ENCODE measurements at regions not wholly inside any gene's neighbourhood (a gene's known extent, or its start where the extent isn't known, plus 50 kb on each side); places are given as distances from the start of the nearest gene placed in this dataset.
"Not testable (repeated sequence)": the region's sequence is repeated elsewhere in the genome, so short reads cannot be mapped to it uniquely, and the experiment has no call there.

GRCh38 chr7:79975986-79976710 lies 158.5 kb upstream of the GNAI1 start:
- H3K27ac ChIP-seq (ENCODE audit: low read depth, low read length); H3K4me1 ChIP-seq (ENCODE audit: insufficient read depth, low read length); H3K36me3 ChIP-seq (ENCODE audit: insufficient read depth, low read length); H3K27me3 Mint-ChIP-seq; DNase-seq; intact Hi-C loops (cut with micrococcal nuclease); H3K36me3 Mint-ChIP-seq; H3K27me3 ChIP-seq (ENCODE audit: insufficient read depth, low read length); H3K4me1 Mint-ChIP-seq; H3K9me3 ChIP-seq (ENCODE audit: control insufficient read depth in 1 of 2, low read length in 2 of 2); H3K27ac Mint-ChIP-seq; CTCF ChIA-PET (ENCODE audit: partially characterized antibody); POLR2A ChIA-PET (ENCODE audit: partially characterized antibody); H3K9me3 Mint-ChIP-seq; H3K4me3 ChIP-seq (ENCODE audit: low read length in 2 of 2): not testable (repeated sequence)
- peak overlapping the region in 4 of 8 donors; percentile 7 to 36 (median 23) for H3K4me3 Mint-ChIP-seq

DNA sequence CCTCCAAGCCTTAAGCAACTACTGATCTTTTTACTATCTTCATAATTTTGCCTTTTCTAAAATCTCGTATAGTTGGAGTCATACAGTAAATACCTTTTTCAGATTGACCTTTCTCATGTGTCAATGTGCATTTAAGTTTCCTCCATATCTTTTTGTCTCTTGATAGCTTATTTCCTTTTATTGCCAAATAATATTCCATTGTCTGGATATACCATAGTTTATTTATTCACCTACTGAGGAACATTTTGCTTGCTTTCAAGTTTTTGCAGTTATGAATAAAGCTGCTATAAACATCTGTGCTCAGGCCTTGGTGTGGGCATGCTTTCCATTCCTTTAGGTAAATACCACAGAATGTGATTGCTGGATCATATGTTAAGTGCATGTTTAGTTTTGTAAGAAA lies 161.2 kb upstream of the GNAI1 start:
- Mint-ChIP-seq H3K27me3 (no peaks in the 10 kb centered on the region), H3K27ac (no peak overlapping the region), H3K4me3 (no peak overlapping the region), H3K4me1 (no peaks in the 10 kb centered on the region), H3K36me3 (no peaks in the 10 kb centered on the region), H3K9me3 (peaks cover 0 to 14% (median 9%) of the 10 kb centered on the region in 8 donors)
- no peaks in the 10 kb centered on the region for H3K36me3 ChIP-seq (ENCODE audit: insufficient read depth, low read length)
- H3K9me3 ChIP-seq (ENCODE audit: control insufficient read depth in 1 of 2, low read length in 2 of 2) = no peaks in the 10 kb centered on the region
- H3K4me3 ChIP-seq (ENCODE audit: low read length in 2 of 2) = no peak overlapping the region
- CTCF ChIA-PET (ENCODE audit: partially characterized antibody) = no interaction called here
- POLR2A ChIA-PET (ENCODE audit: partially characterized antibody) = no interaction called here
- no peaks in the 10 kb centered on the region for H3K4me1 ChIP-seq (ENCODE audit: insufficient read depth, low read length)
- no peak for DNase-seq
- intact Hi-C loops (cut with micrococcal nuclease) = no loop called here
- no peaks in the 10 kb centered on the region for H3K27me3 ChIP-seq (ENCODE audit: insufficient read depth, low read length)
- H3K27ac ChIP-seq (ENCODE audit: low read depth, low read length) = no peak overlapping the region

DNA sequence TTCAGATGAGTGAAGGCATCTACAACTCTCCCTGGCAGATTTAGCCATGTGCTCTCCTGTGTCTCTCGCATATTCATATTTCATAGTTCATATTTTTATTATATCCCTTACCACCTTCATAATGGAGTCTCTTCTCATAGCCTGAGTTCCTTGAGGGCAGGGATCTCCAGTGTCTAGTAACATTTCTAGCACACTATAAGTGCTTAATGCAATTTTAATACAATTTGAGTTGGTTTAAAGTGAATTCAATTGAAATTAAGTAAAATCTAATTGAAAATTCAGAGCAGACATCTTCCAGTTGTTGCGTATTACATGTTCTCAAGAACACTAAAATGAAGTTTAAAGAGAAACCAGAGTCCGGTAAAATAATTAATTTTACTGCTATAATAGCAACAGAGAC lies 163.6 kb upstream of the GNAI1 start:
- Mint-ChIP-seq H3K27me3 (no peaks in the 10 kb centered on the region), H3K27ac (no peak overlapping the region), H3K9me3 (peaks cover 0 to 12% (median 5%) of the 10 kb centered on the region in 8 donors), H3K4me1 (no peaks in the 10 kb centered on the region), H3K36me3 (no peaks in the 10 kb centered on the region), H3K4me3 (no peak overlapping the region)
- Histone ChIP-seq H3K36me3 (ENCODE audit: insufficient read depth, low read length) (no peaks in the 10 kb centered on the region), H3K9me3 (ENCODE audit: control insufficient read depth in 1 of 2, low read length in 2 of 2) (no peaks in the 10 kb centered on the region), H3K4me3 (ENCODE audit: low read length in 2 of 2) (no peak overlapping the region), H3K27me3 (ENCODE audit: insufficient read depth, low read length) (no peaks in the 10 kb centered on the region), H3K4me1 (ENCODE audit: insufficient read depth, low read length) (no peaks in the 10 kb centered on the region), H3K27ac (ENCODE audit: low read depth, low read length) (no peak overlapping the region)
- POLR2A ChIA-PET (ENCODE audit: partially characterized antibody) = no interaction called here
- CTCF ChIA-PET (ENCODE audit: partially characterized antibody) = no interaction called here
- intact Hi-C loops (cut with micrococcal nuclease) = no loop called here
- DNase-seq = no peak

DNA sequence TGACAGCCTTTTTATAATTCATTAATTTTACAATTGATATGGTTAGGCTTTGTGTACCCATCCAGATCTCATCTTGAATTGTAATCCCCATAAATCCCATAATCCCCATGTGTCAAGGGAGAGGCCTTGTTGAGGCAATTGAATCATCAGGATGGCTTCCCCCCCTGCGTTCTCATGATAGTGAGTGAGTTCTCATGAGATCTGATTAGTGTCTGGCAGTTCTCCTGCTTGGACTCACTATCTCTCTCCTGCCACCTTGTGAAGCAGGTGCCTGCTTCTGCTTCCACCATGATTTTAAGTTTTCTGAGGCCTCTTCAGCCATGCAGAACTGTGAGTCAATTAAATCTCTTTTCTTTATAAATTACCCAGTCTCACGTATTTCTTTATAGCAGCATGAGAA lies 165.7 kb upstream of the GNAI1 start:
- intact Hi-C loops (cut with micrococcal nuclease) = no loop called here
- no peak overlapping the region for H3K27ac Mint-ChIP-seq
- Histone ChIP-seq H3K4me3 (ENCODE audit: low read length in 2 of 2) (no peak overlapping the region), H3K9me3 (ENCODE audit: control insufficient read depth in 1 of 2, low read length in 2 of 2) (no peaks in the 10 kb centered on the region), H3K36me3 (ENCODE audit: insufficient read depth, low read length) (no peaks in the 10 kb centered on the region), H3K4me1 (ENCODE audit: insufficient read depth, low read length) (no peaks in the 10 kb centered on the region), H3K27ac (ENCODE audit: low read depth, low read length) (no peak overlapping the region), H3K27me3 (ENCODE audit: insufficient read depth, low read length) (no peaks in the 10 kb centered on the region)
- no peaks in the 10 kb centered on the region for H3K27me3 Mint-ChIP-seq
- no peak for DNase-seq
- H3K4me3 Mint-ChIP-seq = no peak overlapping the region
- no peaks in the 10 kb centered on the region for H3K4me1 Mint-ChIP-seq
- ChIA-PET POLR2A (ENCODE audit: partially characterized antibody) (no interaction called here), CTCF (ENCODE audit: partially characterized antibody) (no interaction called here)
- no peaks in the 10 kb centered on the region for H3K36me3 Mint-ChIP-seq
- peaks cover 0 to 5% (median 3%) of the 10 kb centered on the region in 8 donors for H3K9me3 Mint-ChIP-seq

GRCh38 chr7:79968077-79968648 lies 166.5 kb upstream of the GNAI1 start:
- H3K4me1 Mint-ChIP-seq = no peaks in the 10 kb centered on the region
- no peak overlapping the region for H3K4me3 ChIP-seq (ENCODE audit: low read length in 2 of 2)
- H3K36me3 ChIP-seq (ENCODE audit: insufficient read depth, low read length) = no peaks in the 10 kb centered on the region
- intact Hi-C loops (cut with micrococcal nuclease) = no loop called here
- H3K27me3 ChIP-seq (ENCODE audit: insufficient read depth, low read length) = no peaks in the 10 kb centered on the region
- no peak overlapping the region for H3K27ac Mint-ChIP-seq
- H3K27ac ChIP-seq (ENCODE audit: low read depth, low read length) = no peak overlapping the region
- H3K36me3 Mint-ChIP-seq = no peaks in the 10 kb centered on the region
- H3K27me3 Mint-ChIP-seq = no peaks in the 10 kb centered on the region
- CTCF ChIA-PET (ENCODE audit: partially characterized antibody) = no interaction called here
- peaks cover 0 to 6% (median 2%) of the 10 kb centered on the region in 8 donors for H3K9me3 Mint-ChIP-seq
- H3K4me3 Mint-ChIP-seq = no peak overlapping the region
- no peaks in the 10 kb centered on the region for H3K4me1 ChIP-seq (ENCODE audit: insufficient read depth, low read length)
- DNase-seq = no peak
- no peaks in the 10 kb centered on the region for H3K9me3 ChIP-seq (ENCODE audit: control insufficient read depth in 1 of 2, low read length in 2 of 2)
- POLR2A ChIA-PET (ENCODE audit: partially characterized antibody) = no interaction called here

- H3K9me3 ChIP-seq (ENCODE audit: control insufficient read depth in 1 of 2, low read length in 2 of 2) = no peaks in the 10 kb centered on the region
- no peaks in the 10 kb centered on the region for H3K27me3 ChIP-seq (ENCODE audit: insufficient read depth, low read length)
- Mint-ChIP-seq H3K4me3 (no peak overlapping the region), H3K27me3 (no peaks in the 10 kb centered on the region), H3K27ac (no peak overlapping the region), H3K9me3 (peaks cover 0 to 10% (median 4%) of the 10 kb centered on the region in 8 donors), H3K4me1 (no peaks in the 10 kb centered on the region), H3K36me3 (no peaks in the 10 kb centered on the region)
- ChIA-PET POLR2A (ENCODE audit: partially characterized antibody) (no interaction called here), CTCF (ENCODE audit: partially characterized antibody) (no interaction called here)
- no peak overlapping the region for H3K4me3 ChIP-seq (ENCODE audit: low read length in 2 of 2)
- no peaks in the 10 kb centered on the region for H3K36me3 ChIP-seq (ENCODE audit: insufficient read depth, low read length)
- H3K27ac ChIP-seq (ENCODE audit: low read depth, low read length) = no peak overlapping the region
- no peaks in the 10 kb centered on the region for H3K4me1 ChIP-seq (ENCODE audit: insufficient read depth, low read length)
- intact Hi-C loops (cut with micrococcal nuclease) = no loop called here
- no peak for DNase-seq
Observed at GRCh38 chr7:79965946-79966345, 168.7 kb upstream of the GNAI1 start.

- Histone ChIP-seq H3K4me1 (ENCODE audit: insufficient read depth, low read length) (no peaks in the 10 kb centered on the region), H3K27ac (ENCODE audit: low read depth, low read length) (no peak overlapping the region), H3K9me3 (ENCODE audit: control insufficient read depth in 1 of 2, low read length in 2 of 2) (no peaks in the 10 kb centered on the region), H3K36me3 (ENCODE audit: insufficient read depth, low read length) (no peaks in the 10 kb centered on the region), H3K4me3 (ENCODE audit: low read length in 2 of 2) (no peak overlapping the region), H3K27me3 (ENCODE audit: insufficient read depth, low read length) (no peaks in the 10 kb centered on the region)
- no peaks in the 10 kb centered on the region for H3K4me1 Mint-ChIP-seq
- H3K27me3 Mint-ChIP-seq = no peaks in the 10 kb centered on the region
- no peaks in the 10 kb centered on the region for H3K36me3 Mint-ChIP-seq
- H3K4me3 Mint-ChIP-seq = no peak overlapping the region
- ChIA-PET POLR2A (ENCODE audit: partially characterized antibody) (no interaction called here), CTCF (ENCODE audit: partially characterized antibody) (no interaction called here)
- H3K27ac Mint-ChIP-seq = no peak overlapping the region
- intact Hi-C loops (cut with micrococcal nuclease) = no loop called here
- H3K9me3 Mint-ChIP-seq = peaks cover 0 to 10% (median 2%) of the 10 kb centered on the region in 8 donors
- no peak for DNase-seq
Observed at GRCh38 chr7:79964463-79964862, 170.2 kb upstream of the GNAI1 start.

Data from CD4-positive, alpha-beta memory T cell (primary cell).